ENCODE measurements at regions not wholly inside any gene's neighbourhood (a gene's known extent, or its start where the extent isn't known, plus 50 kb on each side); places are given as distances from the start of the nearest gene placed in this dataset.

DNA sequence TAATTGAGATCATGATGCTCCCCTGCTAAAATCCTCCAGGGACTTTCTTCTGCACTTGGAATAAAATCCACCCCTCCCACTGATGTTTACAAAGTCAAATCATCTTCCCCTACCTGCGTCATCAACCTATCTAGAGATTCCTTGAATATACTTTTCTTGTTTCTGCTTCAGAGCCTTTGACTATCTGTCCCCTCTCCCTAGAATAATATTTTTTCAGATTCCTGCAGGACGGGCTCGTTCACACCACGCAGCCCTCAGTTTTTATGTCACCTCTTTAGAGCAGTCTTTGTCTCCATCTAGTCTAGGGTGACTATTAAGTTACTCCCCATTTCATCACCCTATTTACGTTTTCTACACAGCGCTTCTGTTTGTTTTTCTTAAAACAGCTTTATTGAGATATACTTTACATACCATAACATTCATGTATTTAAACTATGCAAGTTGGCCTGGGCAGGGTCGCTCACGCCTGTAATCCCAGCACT is 94.8 kb upstream of the SESN3 start:
- TF ChIP-seq, protein P1, sequence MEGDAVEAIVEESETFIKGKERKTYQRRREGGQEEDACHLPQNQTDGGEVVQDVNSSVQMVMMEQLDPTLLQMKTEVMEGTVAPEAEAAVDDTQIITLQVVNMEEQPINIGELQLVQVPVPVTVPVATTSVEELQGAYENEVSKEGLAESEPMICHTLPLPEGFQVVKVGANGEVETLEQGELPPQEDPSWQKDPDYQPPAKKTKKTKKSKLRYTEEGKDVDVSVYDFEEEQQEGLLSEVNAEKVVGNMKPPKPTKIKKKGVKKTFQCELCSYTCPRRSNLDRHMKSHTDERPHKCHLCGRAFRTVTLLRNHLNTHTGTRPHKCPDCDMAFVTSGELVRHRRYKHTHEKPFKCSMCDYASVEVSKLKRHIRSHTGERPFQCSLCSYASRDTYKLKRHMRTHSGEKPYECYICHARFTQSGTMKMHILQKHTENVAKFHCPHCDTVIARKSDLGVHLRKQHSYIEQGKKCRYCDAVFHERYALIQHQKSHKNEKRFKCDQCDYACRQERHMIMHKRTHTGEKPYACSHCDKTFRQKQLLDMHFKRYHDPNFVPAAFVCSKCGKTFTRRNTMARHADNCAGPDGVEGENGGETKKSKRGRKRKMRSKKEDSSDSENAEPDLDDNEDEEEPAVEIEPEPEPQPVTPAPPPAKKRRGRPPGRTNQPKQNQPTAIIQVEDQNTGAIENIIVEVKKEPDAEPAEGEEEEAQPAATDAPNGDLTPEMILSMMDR (IDR thresholded peaks at IDR 0.05): no peak
- TF ChIP-seq EP300 (IDR thresholded peaks at IDR 0.05) (no peak), POLR2A (IDR thresholded peaks at IDR 0.05) (no peak), POLR2AphosphoS5 (IDR thresholded peaks at IDR 0.05) (no peak)
